HG03432 (cell line): ENCODE measurements at regions not wholly inside any gene's neighbourhood (a gene's known extent, or its start where the extent isn't known, plus 50 kb on each side); places are given as distances from the start of the nearest gene placed in this dataset.
"Not testable (repeated sequence)": the region's sequence is repeated elsewhere in the genome, so short reads cannot be mapped to it uniquely, and the experiment has no call there.

ENCODE experiments used
- ATAC-seq: cut with Tn5 transposase; IDR thresholded peaks from one replicate; pipeline ENCODE4 v1.9.1; 2021; ENCODE audit warnings: mild to moderate bottlenecking, moderate library complexity; ENCODE audit not compliant: unreplicated experiment

- no peak for ATAC-seq
These were observed 52.8 kb upstream of the VWDE start for GRCh38 chr7:12456506-12456905.

GRCh38 chr7:12458520-12459131, 55.0 kb upstream of the VWDE start:
- ATAC-seq: peak; percentile 99

- no peak for ATAC-seq
These were observed 64.2 kb upstream of the VWDE start for GRCh38 chr7:12467837-12468236.

- no peak for ATAC-seq
These were observed 65.9 kb upstream of the VWDE start for GRCh38 chr7:12469568-12469967.

- ATAC-seq: no peak
These were observed 67.3 kb upstream of the VWDE start for GRCh38 chr7:12470930-12471329.

GRCh38 chr7:12474035-12474434, 70.4 kb upstream of the VWDE start:
- no peak for ATAC-seq

GRCh38 chr7:12475362-12476063, 71.8 kb upstream of the VWDE start:
- no peak for ATAC-seq

GRCh38 chr7:12477620-12478019, 74.0 kb upstream of the VWDE start:
- ATAC-seq: no peak

GRCh38 chr7:12481722-12482121, 78.1 kb upstream of the VWDE start:
- peak; percentile 95 for ATAC-seq

- ATAC-seq: no peak
These were observed 82.2 kb upstream of the VWDE start for GRCh38 chr7:12485845-12486244.

- ATAC-seq: no peak
These were observed 82.2 kb upstream of the SCIN start for GRCh38 chr7:12488341-12488740.

- peak; percentile 80 for ATAC-seq
These were observed 80.3 kb upstream of the SCIN start for GRCh38 chr7:12490107-12490688.

GRCh38 chr7:12490940-12491339, 79.6 kb upstream of the SCIN start:
- ATAC-seq: no peak

GRCh38 chr7:12491526-12491925, 79.0 kb upstream of the SCIN start:
- ATAC-seq: no peak

- peak; percentile 31 for ATAC-seq
These were observed 77.1 kb upstream of the SCIN start for GRCh38 chr7:12493407-12493806.

- no peak for ATAC-seq
These were observed 76.4 kb upstream of the SCIN start for GRCh38 chr7:12493863-12494686.

GRCh38 chr7:12494687-12495024, 75.9 kb upstream of the SCIN start:
- ATAC-seq: no peak

GRCh38 chr7:12496901-12497674, 73.4 kb upstream of the SCIN start:
- ATAC-seq: not testable (repeated sequence)

- peak; percentile 56 for ATAC-seq
These were observed 66.4 kb upstream of the SCIN start for GRCh38 chr7:12504149-12504548.

GRCh38 chr7:12508005-12508404, 62.5 kb upstream of the SCIN start:
- no peak for ATAC-seq

GRCh38 chr7:12508554-12508953, 62.0 kb upstream of the SCIN start:
- ATAC-seq: no peak
